GM18870 (cell line): ENCODE measurements at regions not wholly inside any gene's neighbourhood (a gene's known extent, or its start where the extent isn't known, plus 50 kb on each side); places are given as distances from the start of the nearest gene placed in this dataset.
A peak's percentile ranks its signal among the peaks of the same experiment; 100 is the strongest.

Experiments
- ATAC-seq: cut with Tn5 transposase; IDR thresholded peaks from one replicate; pipeline ENCODE4 v1.9.1; 2021; ENCODE audit warnings: moderate library complexity; ENCODE audit not compliant: unreplicated experiment

GRCh38 chr2:221104361-221104811 is 467.7 kb downstream of the EPHA4 start:
- ATAC-seq, result no peak

DNA sequence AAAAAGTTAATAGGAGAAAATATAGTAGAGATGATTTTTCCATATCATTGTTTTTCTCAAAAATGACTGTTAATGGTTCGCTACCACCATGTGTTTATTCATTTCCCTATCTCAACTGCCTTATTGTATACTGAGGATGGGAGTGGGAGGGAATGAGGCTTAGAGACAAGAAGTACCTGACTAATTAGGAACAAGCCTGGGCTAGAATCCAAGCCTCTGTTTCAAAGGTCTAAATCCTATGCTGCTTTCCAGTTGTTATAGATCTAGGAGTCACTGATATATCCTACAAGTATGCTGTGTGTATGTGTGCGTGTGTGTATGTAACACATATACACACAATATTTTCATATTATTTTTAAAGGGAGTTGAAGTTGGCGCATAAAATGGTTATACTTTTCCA is 465.9 kb downstream of the EPHA4 start:
- no peak for ATAC-seq

DNA sequence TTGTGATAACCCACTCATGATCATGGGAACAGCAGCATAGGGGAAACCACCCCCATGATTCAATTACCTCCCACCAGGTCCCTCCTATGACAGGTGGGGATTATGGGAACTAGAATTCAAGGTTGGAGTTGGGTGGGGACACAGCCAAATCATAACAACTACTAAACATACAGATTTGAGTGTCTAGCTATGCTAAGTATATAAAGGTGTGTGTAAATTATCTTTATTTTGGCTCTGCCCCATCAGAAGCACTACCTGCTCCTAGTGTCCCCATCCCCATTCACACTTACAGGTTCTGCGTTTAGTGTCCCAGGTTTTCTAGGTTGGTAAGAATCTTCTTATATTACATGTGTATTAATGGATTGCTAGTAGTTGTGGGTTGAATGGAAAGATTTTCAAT is 464.7 kb downstream of the EPHA4 start:
- no peak for ATAC-seq

- ATAC-seq, result no peak
Measured at GRCh38 chr2:221109552-221109951, 462.6 kb downstream of the EPHA4 start.

- no peak for ATAC-seq
Measured at GRCh38 chr2:221111739-221112138, 460.4 kb downstream of the EPHA4 start.

DNA sequence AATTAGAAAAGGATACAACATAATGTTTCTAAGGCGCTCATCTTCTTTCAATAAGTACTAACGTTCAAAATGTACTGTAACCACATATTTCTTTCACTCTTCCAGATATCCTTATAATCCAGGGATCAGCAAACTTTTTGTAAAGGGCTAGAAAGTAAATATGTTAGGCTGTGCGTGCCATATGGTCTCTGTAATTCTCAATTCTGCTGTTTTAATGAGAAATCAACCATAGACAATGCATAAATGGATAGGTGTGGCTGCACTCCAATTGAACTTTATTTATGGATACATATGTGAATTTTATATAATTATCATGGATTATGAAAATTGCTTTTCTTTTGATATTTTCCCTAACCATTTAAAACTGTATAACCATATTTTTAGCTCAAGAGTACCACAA is 459.4 kb downstream of the EPHA4 start:
- ATAC-seq, result no peak

GRCh38 chr2:221115944-221116343 is 456.2 kb downstream of the EPHA4 start:
- ATAC-seq, result no peak

GRCh38 chr2:221120643-221121042 is 451.5 kb downstream of the EPHA4 start:
- ATAC-seq, result peak; percentile 94

DNA sequence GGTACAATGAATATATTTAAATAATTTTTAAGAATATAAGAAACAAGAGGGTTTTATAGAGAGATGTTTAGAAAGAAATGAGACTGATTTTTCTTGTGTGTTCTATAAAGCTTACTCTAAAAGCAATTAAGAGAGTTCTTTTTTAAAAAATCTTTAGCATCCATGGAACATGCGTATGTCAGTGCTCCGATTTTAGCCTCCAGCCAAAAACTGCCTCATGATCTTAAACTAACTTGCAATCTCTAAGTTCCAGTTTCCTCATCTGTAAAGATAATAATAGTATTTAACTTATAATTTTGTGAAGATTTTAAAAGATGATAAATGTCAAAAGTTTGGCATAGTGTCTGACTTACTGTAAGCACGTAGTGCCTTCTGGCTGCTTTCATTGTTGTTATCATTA is 448.7 kb downstream of the EPHA4 start:
- no peak for ATAC-seq

- no peak for ATAC-seq
Measured at GRCh38 chr2:221124532-221125240, 447.4 kb downstream of the EPHA4 start.

DNA sequence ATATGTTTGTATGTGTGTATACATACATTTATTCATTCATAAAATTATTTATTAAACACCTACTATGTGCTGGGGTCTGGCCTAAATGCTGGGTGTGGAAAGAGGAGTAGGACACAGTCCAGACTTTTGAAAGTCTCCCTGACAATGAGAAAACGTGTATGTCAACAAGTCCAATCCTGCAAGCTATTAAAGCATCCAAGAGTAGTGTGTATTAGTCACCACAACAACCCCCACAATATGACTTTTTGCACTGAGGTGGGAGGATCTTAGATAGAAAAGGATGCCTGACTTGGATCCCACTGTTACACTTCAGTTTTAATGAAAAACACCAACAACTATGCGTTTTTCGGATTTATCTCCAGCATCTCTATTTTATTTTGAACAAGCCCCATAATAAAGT is 446.4 kb downstream of the EPHA4 start:
- no peak for ATAC-seq

DNA sequence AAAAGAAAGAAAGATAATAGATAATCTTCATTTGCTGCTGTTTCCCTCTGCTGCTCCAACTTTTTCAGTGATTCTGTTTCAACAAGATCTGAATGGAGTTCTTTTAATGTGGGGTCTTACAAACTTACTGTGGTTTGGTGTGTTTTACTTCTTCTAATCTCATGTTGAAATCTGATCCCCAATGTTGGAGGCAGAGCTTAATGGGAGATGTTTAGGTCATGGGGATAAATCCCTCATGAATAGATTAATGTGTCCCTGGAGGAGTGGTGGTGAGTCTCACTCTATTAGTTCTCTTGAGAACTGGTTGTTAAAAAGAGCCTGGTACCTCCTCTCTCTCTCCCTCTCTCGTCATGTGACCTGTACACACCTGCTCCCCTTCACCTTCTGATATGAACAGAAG is 442.4 kb downstream of the EPHA4 start:
- ATAC-seq, result no peak

GRCh38 chr2:221130431-221130830 is 441.7 kb downstream of the EPHA4 start:
- ATAC-seq, result no peak

DNA sequence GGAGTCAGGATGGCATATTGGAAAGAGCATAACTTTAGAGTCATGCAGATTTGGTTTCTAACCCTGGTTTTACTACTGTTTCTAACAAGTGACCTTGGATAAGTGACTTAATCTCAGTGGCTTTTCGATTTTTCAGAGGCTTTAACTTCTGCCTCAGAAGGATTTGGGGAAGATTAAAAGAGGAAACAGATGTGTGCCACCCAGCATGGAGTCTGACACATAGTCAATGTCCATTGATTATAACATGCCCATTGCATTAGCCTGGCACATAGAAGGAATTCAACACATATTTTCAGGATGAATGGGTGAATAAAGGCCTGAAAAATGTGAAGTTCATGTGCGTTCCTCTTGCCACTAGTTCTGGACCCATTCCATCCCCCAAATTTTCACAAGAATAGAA is 438.2 kb downstream of the EPHA4 start:
- no peak for ATAC-seq

- ATAC-seq, result peak; percentile 41
Measured at GRCh38 chr2:221134718-221135117, 437.4 kb downstream of the EPHA4 start.

DNA sequence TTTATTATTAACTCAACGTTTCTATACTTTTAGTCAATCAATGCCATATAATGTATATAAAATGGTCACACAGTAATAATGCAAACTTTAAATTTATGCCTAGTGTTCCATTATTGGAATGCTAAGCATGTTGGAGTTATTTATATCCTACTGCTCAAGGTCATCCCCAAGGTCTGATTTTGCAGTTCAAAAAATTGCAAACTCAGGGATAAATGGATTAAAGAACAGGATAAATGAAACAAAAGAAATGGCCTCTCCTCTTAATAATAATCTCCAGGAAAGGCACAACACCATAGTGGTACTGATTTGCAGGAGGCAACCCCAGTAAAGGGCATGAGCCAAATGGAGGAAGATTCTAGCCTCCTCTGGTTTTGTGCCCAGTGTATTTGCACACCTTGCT is 436.4 kb downstream of the EPHA4 start:
- ATAC-seq, result no peak

GRCh38 chr2:221137385-221137784 is 434.7 kb downstream of the EPHA4 start:
- ATAC-seq, result no peak

DNA sequence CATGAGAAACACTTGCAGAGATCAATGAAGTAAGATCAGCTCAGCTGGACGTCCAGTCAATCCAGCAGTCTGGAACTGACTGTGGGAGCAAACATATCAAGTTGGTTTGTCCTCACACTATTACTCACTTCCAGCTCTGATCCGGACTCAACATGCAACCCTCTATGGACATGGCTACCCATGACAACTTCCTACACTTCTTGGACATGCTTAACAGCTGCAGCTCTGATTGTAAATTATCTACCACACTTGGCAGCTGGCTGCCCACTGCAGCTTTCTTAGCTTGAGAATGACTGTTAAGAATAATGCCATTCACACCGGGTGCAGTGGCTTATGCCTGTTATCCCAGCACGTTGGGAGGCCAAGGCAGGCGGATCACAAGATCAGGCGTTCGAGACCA is 429.8 kb downstream of the EPHA4 start:
- no peak for ATAC-seq

- no peak for ATAC-seq
Measured at GRCh38 chr2:221143231-221143630, 428.9 kb downstream of the EPHA4 start.

GRCh38 chr2:221144909-221145308 is 427.2 kb downstream of the EPHA4 start:
- ATAC-seq, result no peak

DNA sequence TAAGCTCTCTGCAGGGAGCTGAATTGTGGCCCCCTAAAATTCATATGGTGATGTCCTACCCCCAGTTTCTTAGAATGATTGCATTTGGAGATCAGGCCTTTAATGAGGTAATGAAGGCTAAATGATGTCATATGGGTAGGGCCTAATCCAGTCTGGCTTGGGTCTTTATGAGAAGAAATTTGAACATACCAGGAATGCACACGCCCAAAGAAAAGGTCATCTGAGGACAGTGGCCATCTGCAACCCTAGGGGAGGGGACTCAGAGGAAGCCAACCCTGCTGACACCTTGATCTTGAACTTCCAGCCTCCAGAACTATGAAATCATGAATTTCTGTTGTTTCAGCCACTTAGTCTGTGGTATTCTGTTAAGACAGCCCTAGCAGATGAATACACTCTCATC is 426.7 kb downstream of the EPHA4 start:
- ATAC-seq, result no peak

DNA sequence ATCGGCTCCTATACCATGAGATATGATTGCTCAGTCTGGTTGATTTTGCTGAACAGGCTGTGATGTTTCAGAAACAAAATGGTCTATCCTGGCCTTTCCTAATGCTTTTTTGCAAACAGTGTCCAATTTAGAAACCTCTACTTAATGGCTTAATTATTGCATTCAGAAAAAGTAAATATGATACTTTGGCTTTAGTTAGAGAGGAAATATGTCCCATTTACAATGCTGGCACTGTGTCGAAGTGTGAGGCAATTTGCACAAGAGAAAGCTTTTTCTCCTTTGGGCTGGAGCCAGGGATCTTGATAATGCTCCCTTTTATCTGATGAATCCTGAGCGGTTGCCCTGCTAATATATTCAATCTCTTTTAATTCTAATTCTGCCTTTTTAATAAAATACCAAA is 418.9 kb downstream of the EPHA4 start:
- no peak for ATAC-seq

GRCh38 chr2:221154176-221154575 is 417.9 kb downstream of the EPHA4 start:
- ATAC-seq, result no peak
